NB4 (cell line): ENCODE measurements at regions not wholly inside any gene's neighbourhood (a gene's known extent, or its start where the extent isn't known, plus 50 kb on each side); places are given as distances from the start of the nearest gene placed in this dataset.

Source experiments
- MYC ChIP-seq: IDR thresholded peaks from 2 replicates; pipeline ENCODE4 v1.6.1; 2011; ENCODE audit warnings: low read depth, low read length
- TF ChIP-seq, protein P1 (sequence below): IDR thresholded peaks from one replicate; pipeline ENCODE4 v1.5.1; 2012; ENCODE audit warnings: low read depth, low read length

GRCh38 chr5:158486566-158486965, 613.1 kb downstream of the EBF1 start:
- no peak for TF ChIP-seq MYC
- TF ChIP-seq, protein P1, sequence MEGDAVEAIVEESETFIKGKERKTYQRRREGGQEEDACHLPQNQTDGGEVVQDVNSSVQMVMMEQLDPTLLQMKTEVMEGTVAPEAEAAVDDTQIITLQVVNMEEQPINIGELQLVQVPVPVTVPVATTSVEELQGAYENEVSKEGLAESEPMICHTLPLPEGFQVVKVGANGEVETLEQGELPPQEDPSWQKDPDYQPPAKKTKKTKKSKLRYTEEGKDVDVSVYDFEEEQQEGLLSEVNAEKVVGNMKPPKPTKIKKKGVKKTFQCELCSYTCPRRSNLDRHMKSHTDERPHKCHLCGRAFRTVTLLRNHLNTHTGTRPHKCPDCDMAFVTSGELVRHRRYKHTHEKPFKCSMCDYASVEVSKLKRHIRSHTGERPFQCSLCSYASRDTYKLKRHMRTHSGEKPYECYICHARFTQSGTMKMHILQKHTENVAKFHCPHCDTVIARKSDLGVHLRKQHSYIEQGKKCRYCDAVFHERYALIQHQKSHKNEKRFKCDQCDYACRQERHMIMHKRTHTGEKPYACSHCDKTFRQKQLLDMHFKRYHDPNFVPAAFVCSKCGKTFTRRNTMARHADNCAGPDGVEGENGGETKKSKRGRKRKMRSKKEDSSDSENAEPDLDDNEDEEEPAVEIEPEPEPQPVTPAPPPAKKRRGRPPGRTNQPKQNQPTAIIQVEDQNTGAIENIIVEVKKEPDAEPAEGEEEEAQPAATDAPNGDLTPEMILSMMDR, result no peak
